Astrocyte (in vitro differentiated cells and primary cell): ENCODE measurements at regions not wholly inside any gene's neighbourhood (a gene's known extent, or its start where the extent isn't known, plus 50 kb on each side); places are given as distances from the start of the nearest gene placed in this dataset.
A peak's percentile ranks its signal among the peaks of the same experiment; 100 is the strongest.

Experiments used
- DNase-seq: peaks from one replicate; pipeline ENCODE4 v3.0.0-alpha.2; 2010; ENCODE audit warnings: low read depth
- FAIRE-seq: peaks from 2 replicates; lab custom pipeline; 2011; peaks lifted over from hg19 to GRCh38; lab: Jason Lieb, UNC
- H2AFZ ChIP-seq: 2 replicates; pipeline ENCODE4 v1.6.0; 2012; ENCODE audit warnings: low read depth, low read length, inconsistent platforms
- H3K27ac ChIP-seq: 2 replicates; pipeline ENCODE4 v1.5.1; 2011; ENCODE audit warnings: low read depth, low read length, inconsistent platforms
- H3K27me3 ChIP-seq: 2 replicates; pipeline ENCODE4 v1.6.0; 2011; ENCODE audit warnings: low read length, inconsistent platforms; ENCODE audit not compliant: insufficient read depth
- H3K36me3 ChIP-seq: 2 replicates; pipeline ENCODE4 v1.5.1; 2011; ENCODE audit warnings: low read length, inconsistent platforms; ENCODE audit not compliant: insufficient read depth
- H3K4me1 ChIP-seq: 2 replicates; pipeline ENCODE4 v1.5.1; 2011; ENCODE audit warnings: low read length, inconsistent platforms; ENCODE audit not compliant: insufficient read depth
- H3K4me2 ChIP-seq: 2 replicates; pipeline ENCODE4 v1.6.0; 2012; ENCODE audit warnings: low read length, inconsistent platforms
- H3K4me3 ChIP-seq: 2 replicates; pipeline ENCODE4 v1.5.1; 2011; ENCODE audit warnings: low read depth, mild to moderate bottlenecking, low read length, inconsistent platforms; ENCODE audit not compliant: insufficient read depth
- H3K79me2 ChIP-seq: 2 replicates; pipeline ENCODE4 v1.6.0; 2012; ENCODE audit warnings: mild to moderate bottlenecking, low read length, inconsistent platforms; ENCODE audit not compliant: insufficient read depth
- H3K9ac ChIP-seq: 2 replicates; pipeline ENCODE4 v1.6.0; 2012; ENCODE audit warnings: mild to moderate bottlenecking, low read length, inconsistent platforms
- H3K9me3 ChIP-seq: 2 replicates; pipeline ENCODE4 v1.5.1; 2012; ENCODE audit warnings: low read depth, mild to moderate bottlenecking, low read length, inconsistent platforms; ENCODE audit not compliant: insufficient read depth
- H4K20me1 ChIP-seq: 2 replicates; pipeline ENCODE4 v1.6.0; 2012; ENCODE audit warnings: low read length, inconsistent platforms; ENCODE audit not compliant: insufficient read depth
- H3K27ac Mint-ChIP-seq: one replicate; pipeline ENCODE4 v1.8.0; 2021; ENCODE audit warnings: mild to moderate bottlenecking, mixed read lengths; ENCODE audit not compliant: unreplicated experiment
- H3K27me3 Mint-ChIP-seq: one replicate; pipeline ENCODE4 v1.8.0; 2021; ENCODE audit warnings: low read depth, mixed read lengths; ENCODE audit not compliant: unreplicated experiment
- H3K36me3 Mint-ChIP-seq: one replicate; pipeline ENCODE4 v1.8.0; 2021; ENCODE audit warnings: low read depth, mixed read lengths; ENCODE audit not compliant: unreplicated experiment
- H3K4me1 Mint-ChIP-seq: one replicate; pipeline ENCODE4 v1.8.0; 2021; ENCODE audit warnings: low read depth, mixed read lengths; ENCODE audit not compliant: unreplicated experiment
- H3K4me3 Mint-ChIP-seq: one replicate; pipeline ENCODE4 v1.8.0; 2021; ENCODE audit warnings: mild to moderate bottlenecking, moderate library complexity, mixed read lengths; ENCODE audit not compliant: unreplicated experiment
- H3K9me3 Mint-ChIP-seq: one replicate; pipeline ENCODE4 v1.8.0; 2021; ENCODE audit warnings: mild to moderate bottlenecking, mixed read lengths; ENCODE audit not compliant: unreplicated experiment
- CTCF ChIP-seq: IDR thresholded peaks from 2 replicates; pipeline ENCODE4 v1.5.1; 2011; ENCODE audit warnings: low read depth, mild to moderate bottlenecking, inconsistent platforms, low read length, moderate library complexity; ENCODE audit not compliant: insufficient read depth
- EZH2 ChIP-seq: IDR thresholded peaks from 2 replicates; pipeline ENCODE4 v1.6.1; 2012; ENCODE audit warnings: mild to moderate bottlenecking, low read length, inconsistent platforms; ENCODE audit not compliant: insufficient read depth

GRCh38 chr11:79918846-79919245 is 478.0 kb upstream of the TENM4 start:
- Mint-ChIP-seq H3K27me3 (no peaks in the 10 kb centered on the region), H3K27ac (no peak overlapping the region), H3K4me1 (no peaks in the 10 kb centered on the region), H3K36me3 (no peaks in the 10 kb centered on the region), H3K4me3 (no peak overlapping the region), H3K9me3 (no peaks in the 10 kb centered on the region)
- no peaks in the 10 kb centered on the region for H4K20me1 ChIP-seq
- H3K9ac ChIP-seq, result no peak overlapping the region
- no peaks in the 10 kb centered on the region for H3K9me3 ChIP-seq
- H3K4me3 ChIP-seq, result no peak overlapping the region
- H3K79me2 ChIP-seq, result no peaks in the 10 kb centered on the region
- DNase-seq (no peak), FAIRE-seq (no peak)
- H3K27me3 ChIP-seq, result no peaks in the 10 kb centered on the region
- H3K27ac ChIP-seq, result no peak overlapping the region
- H2AFZ ChIP-seq, result no peak overlapping the region
- no peaks in the 10 kb centered on the region for H3K36me3 ChIP-seq
- H3K4me1 ChIP-seq, result no peaks in the 10 kb centered on the region
- no peak overlapping the region for H3K4me2 ChIP-seq
- TF ChIP-seq CTCF, result no peak
- no peak for TF ChIP-seq EZH2

- Histone ChIP-seq H3K9ac (no peak overlapping the region), H3K9me3 (no peaks in the 10 kb centered on the region), H3K4me1 (no peaks in the 10 kb centered on the region), H3K27me3 (no peaks in the 10 kb centered on the region), H3K27ac (no peak overlapping the region), H2AFZ (no peak overlapping the region), H3K4me3 (no peak overlapping the region), H3K36me3 (no peaks in the 10 kb centered on the region), H3K4me2 (no peak overlapping the region), H4K20me1 (no peaks in the 10 kb centered on the region), H3K79me2 (no peaks in the 10 kb centered on the region)
- Mint-ChIP-seq H3K9me3 (no peaks in the 10 kb centered on the region), H3K27me3 (no peaks in the 10 kb centered on the region), H3K27ac (no peak overlapping the region), H3K4me1 (peaks cover 1% of the 10 kb centered on the region), H3K4me3 (no peak overlapping the region), H3K36me3 (no peaks in the 10 kb centered on the region)
- TF ChIP-seq EZH2, result no peak
- TF ChIP-seq CTCF, result no peak
- DNase-seq (no peak), FAIRE-seq (no peak)
Measured at GRCh38 chr11:79906164-79906563, 465.3 kb upstream of the TENM4 start.

GRCh38 chr11:79902493-79902892 is 461.7 kb upstream of the TENM4 start:
- Histone ChIP-seq H3K4me3 (no peak overlapping the region), H3K4me1 (no peaks in the 10 kb centered on the region), H3K4me2 (no peak overlapping the region), H3K79me2 (no peaks in the 10 kb centered on the region), H3K27ac (no peak overlapping the region), H3K9ac (no peak overlapping the region), H4K20me1 (no peaks in the 10 kb centered on the region), H2AFZ (no peak overlapping the region), H3K9me3 (no peaks in the 10 kb centered on the region), H3K36me3 (no peaks in the 10 kb centered on the region), H3K27me3 (no peaks in the 10 kb centered on the region)
- peak; percentile 3 for DNase-seq
- no peaks in the 10 kb centered on the region for H3K27me3 Mint-ChIP-seq
- H3K9me3 Mint-ChIP-seq, result no peaks in the 10 kb centered on the region
- peak overlapping the region; percentile 68 for H3K27ac Mint-ChIP-seq
- H3K4me1 Mint-ChIP-seq, result peaks cover 1% of the 10 kb centered on the region
- TF ChIP-seq EZH2, result no peak
- TF ChIP-seq CTCF, result no peak
- no peak overlapping the region for H3K4me3 Mint-ChIP-seq
- no peaks in the 10 kb centered on the region for H3K36me3 Mint-ChIP-seq
- no peak for FAIRE-seq
